Lower lobe of right lung (tissue), 2 donors: ENCODE measurements at regions not wholly inside any gene's neighbourhood (a gene's known extent, or its start where the extent isn't known, plus 50 kb on each side); places are given as distances from the start of the nearest gene placed in this dataset.

ENCODE experiments used
- ATAC-seq, 2 donors: fragments of 200-7000 bp; cut with Tn5 transposase; one replicate each; pipeline ENCODE4 v1.9.1; 2020 to 2022; ENCODE audit warnings: mild to moderate bottlenecking in 2 of 2, moderate library complexity in 2 of 2
- DNase-seq: peaks from one replicate; pipeline ENCODE4 v3.0.0-alpha.2; 2020
- H3K27ac ChIP-seq: fragments of 200-600 bp; one replicate; pipeline ENCODE4 v1.8.0; 2022
- H3K27me3 ChIP-seq: fragments of 200-600 bp; one replicate; pipeline ENCODE4 v1.8.0; 2022; ENCODE audit warnings: low read depth
- H3K36me3 ChIP-seq: fragments of 200-600 bp; one replicate; pipeline ENCODE4 v1.8.0; 2022; ENCODE audit warnings: mild to moderate bottlenecking
- H3K4me1 ChIP-seq: fragments of 200-600 bp; one replicate; pipeline ENCODE4 v1.8.0; 2022
- H3K4me3 ChIP-seq: fragments of 200-600 bp; one replicate; pipeline ENCODE4 v1.8.0; 2022; ENCODE audit warnings: mild to moderate bottlenecking
- H3K9me3 ChIP-seq: fragments of 200-600 bp; one replicate; pipeline ENCODE4 v1.8.0; 2022
- intact Hi-C: fragments of 100-400 bp; cut with DNase I; formaldehyde crosslinking; loops from one replicate; pipeline ENCODE4 v1.11.0; 2022
- TF ChIP-seq, protein P1 (sequence below): fragments of 200-600 bp; IDR thresholded peaks from one replicate; pipeline ENCODE4 v1.8.0; 2022; ENCODE audit warnings: antibody characterized with exemption, mild to moderate bottlenecking
- donor health status: DM: no; HTN: yes; CAD: no; lungs with severe emphysema.

- TF ChIP-seq, protein P1, sequence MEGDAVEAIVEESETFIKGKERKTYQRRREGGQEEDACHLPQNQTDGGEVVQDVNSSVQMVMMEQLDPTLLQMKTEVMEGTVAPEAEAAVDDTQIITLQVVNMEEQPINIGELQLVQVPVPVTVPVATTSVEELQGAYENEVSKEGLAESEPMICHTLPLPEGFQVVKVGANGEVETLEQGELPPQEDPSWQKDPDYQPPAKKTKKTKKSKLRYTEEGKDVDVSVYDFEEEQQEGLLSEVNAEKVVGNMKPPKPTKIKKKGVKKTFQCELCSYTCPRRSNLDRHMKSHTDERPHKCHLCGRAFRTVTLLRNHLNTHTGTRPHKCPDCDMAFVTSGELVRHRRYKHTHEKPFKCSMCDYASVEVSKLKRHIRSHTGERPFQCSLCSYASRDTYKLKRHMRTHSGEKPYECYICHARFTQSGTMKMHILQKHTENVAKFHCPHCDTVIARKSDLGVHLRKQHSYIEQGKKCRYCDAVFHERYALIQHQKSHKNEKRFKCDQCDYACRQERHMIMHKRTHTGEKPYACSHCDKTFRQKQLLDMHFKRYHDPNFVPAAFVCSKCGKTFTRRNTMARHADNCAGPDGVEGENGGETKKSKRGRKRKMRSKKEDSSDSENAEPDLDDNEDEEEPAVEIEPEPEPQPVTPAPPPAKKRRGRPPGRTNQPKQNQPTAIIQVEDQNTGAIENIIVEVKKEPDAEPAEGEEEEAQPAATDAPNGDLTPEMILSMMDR, result no peak
- ATAC-seq (no peak), DNase-seq (no peak)
These were observed 70.7 kb upstream of the TAF1L start for GRCh38 chr9:32706004-32706724.

GRCh38 chr9:32706725-32707100 lies 71.2 kb upstream of the TAF1L start:
- H3K27ac ChIP-seq, result no peak overlapping the region
- ATAC-seq (no peak), DNase-seq (no peak)
- no peaks in the 10 kb centered on the region for H3K36me3 ChIP-seq
- intact Hi-C loops, result no loop called here
- no peaks in the 10 kb centered on the region for H3K4me1 ChIP-seq
- H3K9me3 ChIP-seq, result no peaks in the 10 kb centered on the region
- H3K4me3 ChIP-seq, result no peak overlapping the region
- TF ChIP-seq, protein P1, result no peak
- peaks cover 5% of the 10 kb centered on the region for H3K27me3 ChIP-seq

More at GRCh38 chr9:32706004-32706724, 70.7 kb upstream of the TAF1L start:
- Histone ChIP-seq H3K4me3 (no peak overlapping the region), H3K36me3 (no peaks in the 10 kb centered on the region), H3K27me3 (peaks cover 5% of the 10 kb centered on the region), H3K4me1 (no peaks in the 10 kb centered on the region), H3K9me3 (no peaks in the 10 kb centered on the region), H3K27ac (no peak overlapping the region)
- intact Hi-C loops, result no loop called here

GRCh38 chr9:32707326-32707725 lies 71.9 kb upstream of the TAF1L start:
- Histone ChIP-seq H3K9me3 (no peaks in the 10 kb centered on the region), H3K27ac (no peak overlapping the region), H3K27me3 (peaks cover 1% of the 10 kb centered on the region), H3K4me1 (no peaks in the 10 kb centered on the region), H3K4me3 (no peak overlapping the region), H3K36me3 (no peaks in the 10 kb centered on the region)
- intact Hi-C loops, result no loop called here
- ATAC-seq, result no peak
- no peak for DNase-seq
- TF ChIP-seq, protein P1, result no peak

DNA sequence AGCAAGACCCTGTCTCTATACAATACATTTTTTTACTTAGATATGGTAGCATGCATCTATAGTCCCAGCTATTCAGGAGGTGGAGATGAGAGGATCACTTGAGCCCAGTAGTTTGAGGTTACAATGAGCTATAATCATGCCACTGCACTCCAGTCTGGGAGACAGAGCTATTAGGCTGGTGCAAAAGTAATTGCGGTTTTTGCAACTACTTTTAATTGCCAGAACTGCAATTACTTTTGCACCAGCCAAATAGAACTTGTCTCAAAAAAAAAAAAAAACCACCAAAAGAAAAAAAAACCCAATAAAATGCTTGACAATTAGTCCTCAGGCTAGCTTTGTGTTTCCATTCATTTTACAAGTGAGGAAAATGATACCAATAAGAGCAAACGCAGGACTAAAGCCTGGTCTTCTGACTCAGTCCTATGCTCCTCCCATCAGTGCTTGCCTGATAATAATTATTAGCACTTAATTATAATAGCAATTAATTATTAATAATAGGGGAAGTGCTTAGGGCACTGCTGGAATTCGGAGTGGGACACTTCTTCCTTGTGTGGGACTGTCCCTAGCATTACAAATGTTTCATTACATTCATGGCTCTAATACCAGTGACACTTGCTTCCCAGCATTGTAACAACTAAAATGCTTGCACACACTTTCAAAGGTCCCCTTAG lies 73.1 kb upstream of the TAF1L start:
- Histone ChIP-seq H3K36me3 (no peaks in the 10 kb centered on the region), H3K27ac (no peak overlapping the region), H3K9me3 (no peaks in the 10 kb centered on the region), H3K4me1 (no peaks in the 10 kb centered on the region), H3K4me3 (no peak overlapping the region), H3K27me3 (no peaks in the 10 kb centered on the region)
- intact Hi-C loops, result no loop called here
- no peak for DNase-seq
- ATAC-seq, result no peak
- TF ChIP-seq, protein P1, result no peak

GRCh38 chr9:32709871-32710270 lies 73.5 kb upstream of the TMEM215 start:
- Histone ChIP-seq H3K9me3 (no peaks in the 10 kb centered on the region), H3K36me3 (no peaks in the 10 kb centered on the region), H3K4me1 (no peaks in the 10 kb centered on the region), H3K4me3 (no peak overlapping the region), H3K27me3 (no peaks in the 10 kb centered on the region), H3K27ac (no peak overlapping the region)
- intact Hi-C loops, result no loop called here
- DNase-seq (no peak), ATAC-seq (no peak)
- TF ChIP-seq, protein P1, result no peak
